HG02870 (cell line): ENCODE measurements at regions not wholly inside any gene's neighbourhood (a gene's known extent, or its start where the extent isn't known, plus 50 kb on each side); places are given as distances from the start of the nearest gene placed in this dataset.

ENCODE experiments used
- ATAC-seq: cut with Tn5 transposase; IDR thresholded peaks from one replicate; pipeline ENCODE4 v1.9.1; 2021; ENCODE audit warnings: mild to moderate bottlenecking, moderate library complexity; ENCODE audit not compliant: unreplicated experiment

DNA sequence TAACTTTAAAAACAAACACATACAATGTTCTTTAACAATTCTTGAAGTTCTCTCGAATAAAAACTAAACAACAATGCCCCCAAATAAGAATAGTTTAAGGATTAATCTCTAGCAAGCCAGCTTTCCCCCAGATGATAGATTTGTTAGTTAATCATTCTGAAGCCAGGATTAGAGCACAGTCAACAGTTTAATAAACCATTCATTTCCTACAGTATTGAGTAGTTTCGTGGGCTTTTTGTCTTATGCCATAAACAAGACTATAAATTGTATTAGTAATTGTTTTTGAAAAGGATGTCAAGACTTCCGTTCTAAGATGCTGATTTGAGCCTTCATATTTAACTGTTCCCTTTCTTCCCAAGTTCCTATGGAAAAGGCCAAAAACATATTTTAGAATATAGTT is 136.6 kb downstream of the PIK3R1 start:
- ATAC-seq: no peak

DNA sequence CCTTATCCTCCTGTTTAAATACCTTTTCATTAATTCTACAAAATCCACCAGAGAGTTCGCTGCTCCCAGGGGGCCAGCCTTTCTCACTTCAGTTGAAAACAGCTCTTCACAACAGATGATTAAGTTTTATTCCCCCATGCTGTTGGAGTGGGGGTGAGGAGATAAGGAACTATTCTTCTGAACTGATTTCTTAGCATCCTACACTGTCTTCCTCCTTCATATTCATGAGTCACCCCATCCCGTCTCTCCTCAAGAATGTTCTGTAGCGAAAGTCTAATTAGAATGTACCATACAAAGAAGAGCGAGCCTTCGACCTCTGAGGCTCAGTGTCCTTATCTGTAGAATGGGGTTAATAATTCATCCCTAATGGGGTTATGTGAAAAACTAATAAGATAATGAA is 138.0 kb downstream of the PIK3R1 start:
- no peak for ATAC-seq

DNA sequence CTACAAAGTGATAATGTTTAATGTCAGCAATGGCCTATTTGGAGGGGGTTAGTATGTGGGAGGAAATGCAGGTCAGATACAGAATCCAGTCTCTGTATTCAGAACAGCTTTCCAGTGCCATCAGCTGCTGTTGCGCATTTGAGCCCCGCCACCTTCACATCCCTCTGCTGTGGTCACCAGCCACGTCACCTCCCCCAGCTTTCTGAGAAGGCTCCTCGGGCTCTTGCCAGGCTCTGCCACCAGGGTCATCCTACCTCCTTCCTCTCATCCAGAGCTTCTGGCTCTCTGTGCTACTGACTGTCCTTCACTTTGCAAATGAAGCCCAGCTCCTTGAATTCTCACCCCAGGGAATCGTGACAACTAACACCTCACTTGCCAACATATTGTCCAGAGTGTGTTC is 138.8 kb downstream of the PIK3R1 start:
- no peak for ATAC-seq

DNA sequence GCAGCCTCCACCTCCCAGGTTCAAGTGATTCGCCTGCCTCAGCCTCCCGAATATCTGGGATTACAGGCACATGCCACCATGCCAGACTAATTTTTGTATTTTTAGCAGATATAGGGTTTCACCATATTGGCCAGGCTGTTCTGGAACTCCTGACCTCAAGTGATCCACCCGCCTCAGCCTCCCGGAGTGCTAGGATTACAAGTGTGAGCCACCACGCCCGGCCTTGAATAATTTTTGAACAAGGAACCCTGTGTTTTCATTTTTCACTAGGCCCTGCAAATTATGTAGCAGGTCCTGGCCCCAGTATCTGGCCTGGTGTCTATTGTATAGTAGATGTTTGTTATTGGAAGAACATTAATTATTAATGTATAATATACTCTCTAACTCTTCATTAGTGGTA is 140.7 kb downstream of the PIK3R1 start:
- no peak for ATAC-seq

DNA sequence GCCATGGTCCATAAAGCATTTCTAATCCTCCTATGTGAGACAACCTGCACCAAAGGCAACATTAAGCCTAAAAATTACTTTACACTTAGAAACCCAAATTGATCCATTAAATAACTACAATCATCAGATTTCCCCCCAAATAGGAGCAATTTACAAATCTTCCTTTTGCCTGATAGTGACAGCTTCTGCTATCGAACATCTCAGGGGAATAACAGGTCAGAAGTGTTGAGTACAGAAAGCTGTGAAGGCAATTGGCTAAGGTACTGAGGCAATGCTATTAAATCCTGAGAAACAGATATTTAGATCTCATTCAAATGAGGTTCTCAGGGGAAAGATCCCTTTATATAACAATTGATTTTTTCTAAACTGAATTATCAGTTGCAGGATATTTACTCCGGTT is 141.1 kb downstream of the PIK3R1 start:
- ATAC-seq: no peak

DNA sequence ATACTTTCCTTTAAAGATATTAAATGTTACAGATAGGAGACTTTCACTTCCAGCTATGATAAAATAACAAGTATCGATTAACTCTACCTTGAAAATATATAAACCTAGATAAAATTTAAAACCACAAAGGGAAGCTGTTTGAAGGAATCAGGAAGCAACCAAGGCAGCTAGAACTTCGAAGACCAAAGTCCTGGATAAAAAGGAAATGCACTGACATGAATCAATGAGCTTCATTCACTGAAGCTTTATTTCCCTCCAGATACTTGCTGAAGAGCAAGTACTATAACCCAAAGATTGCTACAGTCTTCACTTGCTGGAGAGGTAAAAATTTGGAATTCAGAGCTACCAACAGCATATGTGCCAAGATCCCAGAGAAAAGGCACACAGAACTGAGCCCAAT is 144.1 kb downstream of the PIK3R1 start:
- ATAC-seq: no peak

DNA sequence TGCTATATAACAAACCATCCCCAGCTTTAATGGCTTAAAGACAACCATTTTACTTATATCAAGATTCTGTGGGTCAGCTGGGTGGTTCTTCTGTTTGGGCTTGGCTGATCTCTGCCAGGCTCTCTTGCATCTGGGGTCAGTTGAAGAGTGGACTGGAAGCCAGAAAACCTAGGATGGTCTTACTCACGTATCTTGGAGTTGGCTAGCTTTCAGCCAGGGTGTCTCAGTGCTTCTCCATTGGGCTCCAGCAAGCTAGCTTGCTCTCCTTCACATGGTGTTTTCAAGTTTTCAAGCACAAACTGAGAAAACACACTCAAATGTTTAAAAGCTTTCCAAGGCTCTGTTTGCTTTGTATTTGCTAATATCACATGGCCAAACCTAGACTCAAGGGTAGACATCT is 146.8 kb downstream of the PIK3R1 start:
- no peak for ATAC-seq

DNA sequence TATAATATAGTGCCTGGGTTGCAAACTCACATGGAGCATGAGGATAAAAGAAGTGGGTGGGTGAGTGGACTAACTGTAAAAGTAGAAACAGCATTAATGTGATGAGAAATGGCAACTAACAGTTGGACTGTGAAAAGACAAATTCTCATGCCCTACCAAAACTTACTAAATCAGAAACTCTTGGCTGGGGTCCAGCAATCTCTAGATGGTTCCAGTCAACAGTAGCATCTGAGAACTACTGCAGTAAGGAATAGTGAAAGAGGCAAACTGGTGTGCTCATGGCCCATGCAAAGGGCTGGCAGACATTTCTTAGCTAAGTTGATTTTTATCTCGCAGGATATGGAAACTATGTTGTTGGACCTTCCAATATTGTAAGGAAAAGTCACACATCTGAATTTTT is 150.3 kb downstream of the PIK3R1 start:
- no peak for ATAC-seq

DNA sequence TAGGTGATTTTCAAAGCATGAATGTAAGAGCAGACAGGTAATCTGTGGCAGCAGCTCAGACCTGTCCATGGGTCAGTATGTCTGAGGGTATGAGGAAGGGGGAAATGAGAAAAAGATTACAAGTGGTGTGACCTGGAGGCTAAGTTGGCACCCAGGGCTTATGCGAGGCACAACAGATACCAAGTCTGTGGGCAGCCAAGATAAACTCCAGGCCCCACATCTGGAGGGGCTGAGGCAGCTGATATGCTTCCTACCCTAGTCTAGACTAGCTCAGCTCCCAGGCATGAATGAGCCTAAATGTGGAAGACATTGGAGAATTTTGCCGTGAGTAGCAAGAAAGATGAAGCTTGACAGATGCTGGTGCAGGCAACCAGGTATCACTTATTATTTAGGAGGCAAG is 151.7 kb downstream of the PIK3R1 start:
- ATAC-seq: no peak

DNA sequence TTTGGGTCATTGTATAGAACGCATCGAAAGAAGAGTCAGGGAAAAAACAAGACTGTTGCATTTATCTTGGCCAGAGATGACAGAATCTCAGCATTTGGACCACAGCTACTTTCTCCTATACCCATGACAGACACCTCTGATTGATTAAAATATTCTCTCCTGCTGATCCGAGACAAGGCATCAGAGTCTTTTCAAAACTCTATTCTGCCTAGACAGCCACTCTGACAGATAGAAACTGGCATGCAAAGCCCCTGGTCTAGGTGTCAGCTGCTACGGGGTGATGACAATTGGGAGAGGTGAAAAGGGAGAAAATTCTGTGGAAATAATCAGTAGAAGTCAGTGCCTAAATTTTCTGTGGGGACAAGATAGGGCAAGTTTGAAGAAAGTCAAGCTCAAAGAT is 152.2 kb downstream of the PIK3R1 start:
- ATAC-seq: no peak

DNA sequence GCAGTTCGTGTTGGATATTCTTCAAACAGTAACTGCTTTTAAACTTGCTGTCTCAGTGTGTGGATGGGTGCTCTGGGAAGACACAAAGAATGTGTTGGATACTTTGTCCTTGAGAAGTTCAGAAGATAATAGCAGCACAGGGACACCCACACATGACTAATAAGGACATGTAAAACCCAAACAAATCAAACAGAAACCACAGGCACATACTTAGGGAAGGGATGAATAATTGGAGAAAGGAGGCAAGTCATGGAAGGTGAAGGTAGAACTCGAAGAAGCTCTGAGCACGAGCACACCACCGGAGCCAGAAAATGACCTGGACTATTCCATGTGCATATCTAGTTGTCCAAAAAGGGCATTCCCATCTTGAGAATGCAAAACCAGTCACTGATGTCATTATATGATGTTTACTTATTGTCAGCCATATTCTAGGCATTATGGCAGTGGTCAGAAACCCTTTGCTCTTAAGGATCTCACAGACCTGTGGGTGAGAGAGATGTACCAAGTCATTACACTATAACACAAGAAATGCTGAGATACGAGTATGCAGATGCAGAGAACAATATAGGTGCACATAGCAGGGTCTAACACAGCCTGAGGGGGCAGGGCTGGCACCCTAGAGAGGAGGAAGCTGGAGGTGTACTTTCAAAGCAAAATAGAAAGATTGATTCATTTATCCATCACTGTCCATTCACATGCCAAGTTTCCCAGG is 152.9 kb downstream of the PIK3R1 start:
- ATAC-seq: no peak

DNA sequence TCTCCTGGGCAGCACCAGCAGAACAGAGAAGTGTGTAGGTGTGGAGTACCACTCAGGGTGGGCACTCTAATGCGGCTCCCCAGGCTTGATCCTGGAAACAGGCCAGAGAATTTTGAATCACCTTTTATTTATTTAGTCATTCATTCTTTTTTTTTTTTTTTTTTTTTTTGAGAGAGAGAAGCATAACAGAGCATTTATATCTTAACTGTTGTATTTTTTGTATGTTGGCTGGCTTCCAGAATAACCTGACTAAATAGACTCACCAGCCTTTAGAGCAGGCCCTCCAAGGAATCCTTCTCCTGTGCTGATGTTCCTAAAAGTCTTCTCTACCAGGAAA is 153.4 kb downstream of the PIK3R1 start:
- ATAC-seq: no peak

DNA sequence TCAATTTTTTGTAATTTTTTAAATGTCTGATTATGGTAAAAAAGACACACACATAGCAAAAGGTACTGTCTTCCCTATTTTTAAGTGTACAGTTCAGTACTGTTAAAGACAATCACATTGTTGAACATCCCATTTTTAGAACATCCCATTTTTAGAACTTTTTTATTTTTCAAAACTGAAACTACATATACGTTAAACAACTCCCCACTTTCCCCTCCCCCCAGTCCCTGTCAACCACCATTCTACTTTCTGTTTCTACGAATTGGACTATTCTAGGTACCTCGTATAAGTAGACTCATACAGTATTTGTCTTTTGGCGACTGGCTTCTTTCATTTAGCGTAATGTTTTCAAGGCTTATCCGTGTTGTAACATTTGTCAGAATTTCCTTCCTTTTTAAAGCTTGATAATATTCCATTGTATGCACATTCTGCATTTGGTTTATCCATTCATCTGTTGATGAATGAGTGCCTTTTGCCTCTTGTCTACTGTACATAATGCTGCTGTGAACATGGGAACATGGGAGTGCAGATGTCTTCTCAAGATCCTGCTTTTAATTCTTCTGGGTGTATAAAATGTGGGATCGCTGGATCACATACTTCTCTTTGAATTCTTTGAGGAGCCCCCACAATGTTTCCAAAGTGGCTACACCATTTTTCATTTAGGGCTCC is 154.0 kb downstream of the PIK3R1 start:
- ATAC-seq: peak; percentile 52

DNA sequence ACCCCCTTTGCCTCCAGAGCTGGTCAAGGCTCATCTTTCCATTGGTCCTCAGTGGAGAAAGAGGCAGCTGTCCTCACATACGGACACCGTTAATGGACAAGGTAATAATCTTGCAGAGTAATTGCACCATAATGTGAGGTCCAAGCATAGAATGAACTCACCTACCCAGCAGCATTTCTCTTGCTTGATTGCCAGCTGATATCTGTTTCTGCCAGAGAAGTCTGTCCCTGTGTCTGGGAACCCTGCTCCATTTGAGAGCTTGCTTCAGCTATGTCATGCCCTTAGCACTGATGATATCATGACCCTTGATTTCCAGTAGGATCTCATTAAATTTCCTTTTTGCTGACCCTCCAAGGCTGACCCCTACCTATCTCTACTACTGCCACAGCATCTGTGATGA is 154.6 kb downstream of the PIK3R1 start:
- no peak for ATAC-seq

DNA sequence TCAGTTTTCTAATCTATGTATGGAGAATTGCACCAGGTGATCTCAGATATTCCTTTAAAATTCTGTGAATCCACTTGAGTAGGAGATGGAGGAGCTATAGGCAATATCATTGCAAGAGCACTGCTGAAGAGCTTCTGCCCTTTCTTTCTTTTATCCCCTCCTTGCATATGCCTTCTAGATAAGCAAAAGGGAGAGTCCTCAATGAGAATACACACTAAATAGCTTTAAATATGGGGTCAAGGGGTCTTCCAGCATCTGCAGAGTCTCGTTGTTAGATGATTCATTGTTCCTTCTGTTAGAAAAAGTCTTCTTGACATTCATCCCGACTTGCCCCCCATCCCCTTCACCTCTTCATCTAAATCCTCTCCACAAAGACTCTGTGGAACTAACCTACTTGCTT is 156.1 kb downstream of the PIK3R1 start:
- ATAC-seq: no peak

DNA sequence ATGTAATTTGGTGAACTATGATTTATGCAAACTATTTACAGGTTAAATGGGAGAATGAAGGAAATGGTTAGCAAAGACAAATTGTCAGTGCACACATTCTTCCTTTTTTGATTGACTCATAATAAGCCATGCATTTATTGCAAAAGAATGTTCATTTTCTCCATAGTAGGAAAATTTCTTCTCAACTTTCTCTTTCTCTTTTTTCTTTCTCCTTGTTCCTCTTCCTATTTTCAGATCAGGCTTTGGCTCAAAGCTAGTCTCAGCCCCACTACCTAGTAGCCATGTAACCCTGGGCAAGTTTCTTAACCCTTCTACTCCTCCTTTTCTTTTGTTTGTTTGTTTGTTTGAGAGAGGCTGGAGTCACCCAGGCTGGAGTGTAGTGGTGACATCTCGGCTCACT is 156.6 kb downstream of the PIK3R1 start:
- ATAC-seq: no peak

DNA sequence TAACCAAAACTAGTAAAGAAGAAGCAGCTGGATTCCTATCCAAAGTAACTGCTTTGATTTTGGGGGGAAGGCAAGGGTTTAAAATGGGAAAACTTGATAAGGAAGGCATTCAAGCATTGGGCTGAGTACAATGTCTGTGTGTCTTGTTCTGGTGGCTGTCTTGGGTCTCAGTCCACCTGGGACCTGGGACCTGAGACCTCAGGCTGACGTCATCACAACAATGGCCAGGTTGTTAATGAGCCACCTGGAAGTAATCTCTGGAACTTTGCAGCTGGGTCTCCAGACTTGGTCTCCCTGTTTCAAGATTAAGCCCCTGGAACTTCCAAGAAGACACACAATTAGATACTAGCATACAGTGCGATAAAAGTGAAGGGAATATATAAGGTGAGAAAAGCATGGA is 157.5 kb downstream of the PIK3R1 start:
- ATAC-seq: no peak

DNA sequence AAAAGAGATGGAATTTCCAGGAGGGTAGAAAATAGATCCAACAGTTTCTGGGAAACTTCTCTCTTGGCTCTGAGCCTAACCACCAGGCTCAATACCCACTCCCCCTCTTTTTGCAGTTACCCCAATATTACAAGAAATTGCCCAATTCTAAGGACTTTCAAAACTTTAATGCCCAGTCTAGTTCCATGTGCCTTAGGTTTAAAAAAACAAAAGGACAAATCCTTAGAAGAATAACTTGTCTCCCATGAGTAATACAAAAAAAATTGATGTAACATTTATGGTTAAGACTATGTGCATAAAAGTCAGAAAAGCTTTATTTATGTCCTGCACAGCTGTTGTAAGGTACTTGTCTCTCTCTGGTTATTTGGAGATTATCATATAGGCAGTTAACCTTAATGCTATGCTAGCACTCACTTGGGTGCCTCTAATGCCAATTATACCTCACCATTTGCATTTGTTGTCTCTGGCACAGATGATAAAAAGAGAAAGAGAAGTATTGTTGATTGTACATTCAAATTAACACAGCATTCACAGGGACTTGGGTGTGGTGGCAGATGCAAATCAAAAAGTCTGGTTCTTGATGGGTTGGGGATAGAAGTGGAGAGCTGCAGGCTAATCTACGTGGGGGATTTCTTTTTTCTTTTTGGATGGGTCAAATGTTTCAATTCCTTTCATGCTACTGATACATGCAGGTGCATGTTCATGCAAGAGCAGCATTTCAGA is 159.4 kb downstream of the PIK3R1 start:
- ATAC-seq: no peak

DNA sequence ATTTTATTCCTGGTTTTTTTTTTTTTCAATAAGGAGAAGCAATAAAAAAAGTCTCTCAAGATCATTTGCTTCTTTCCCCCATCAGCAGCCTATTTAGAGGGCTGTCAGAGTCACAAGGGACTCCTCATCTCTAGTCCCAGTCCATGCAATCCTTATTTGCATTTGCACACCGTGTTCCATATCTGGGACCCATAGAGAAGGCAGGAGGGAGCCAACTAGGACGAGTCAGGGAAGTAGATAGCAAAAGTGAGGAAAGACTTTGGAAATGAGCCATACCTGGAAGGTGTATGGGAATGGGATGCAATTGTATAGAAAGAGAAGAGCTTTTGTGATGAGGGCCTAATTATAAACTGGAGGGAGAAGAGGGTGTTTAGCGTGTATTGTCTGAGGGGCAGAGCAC is 160.0 kb downstream of the PIK3R1 start:
- ATAC-seq: no peak

DNA sequence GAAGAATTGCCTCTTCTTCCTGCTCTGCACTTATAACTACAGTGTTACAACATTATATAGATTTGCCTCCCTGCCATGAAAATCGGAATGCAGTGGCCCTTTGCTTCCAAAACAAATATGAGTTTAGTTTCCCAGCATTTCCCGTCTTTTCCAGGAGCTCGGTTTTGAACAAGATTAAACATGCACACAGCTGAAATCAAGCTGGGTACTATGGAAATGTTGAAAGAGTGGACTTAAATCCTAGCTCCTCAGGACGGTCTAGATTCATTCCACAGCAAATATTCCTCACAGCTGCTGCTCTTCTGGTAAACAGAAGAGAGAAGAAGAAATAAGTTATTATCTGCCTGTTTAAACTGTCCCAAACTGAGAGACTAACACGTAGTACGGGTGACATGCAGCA is 161.4 kb downstream of the PIK3R1 start:
- ATAC-seq: no peak

DNA sequence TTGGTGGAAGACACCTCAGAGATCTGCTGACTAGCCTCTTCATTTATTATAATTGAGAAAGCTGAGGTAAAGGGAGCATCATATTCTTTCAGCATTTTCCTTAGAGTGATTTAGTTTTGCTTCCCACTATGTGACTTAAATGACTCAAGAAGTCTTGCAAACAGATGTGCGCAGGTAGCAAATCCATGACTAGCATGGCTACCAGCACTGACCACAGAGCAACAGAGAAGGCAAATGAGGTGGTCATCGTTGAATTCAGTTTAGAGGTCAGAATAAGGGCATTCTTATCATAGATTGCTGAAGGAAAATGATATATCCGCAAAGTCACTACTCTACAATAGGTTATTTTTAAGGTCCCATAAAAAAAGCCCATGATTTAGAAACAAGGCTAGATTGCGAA is 162.2 kb downstream of the PIK3R1 start:
- ATAC-seq: peak; percentile 50

DNA sequence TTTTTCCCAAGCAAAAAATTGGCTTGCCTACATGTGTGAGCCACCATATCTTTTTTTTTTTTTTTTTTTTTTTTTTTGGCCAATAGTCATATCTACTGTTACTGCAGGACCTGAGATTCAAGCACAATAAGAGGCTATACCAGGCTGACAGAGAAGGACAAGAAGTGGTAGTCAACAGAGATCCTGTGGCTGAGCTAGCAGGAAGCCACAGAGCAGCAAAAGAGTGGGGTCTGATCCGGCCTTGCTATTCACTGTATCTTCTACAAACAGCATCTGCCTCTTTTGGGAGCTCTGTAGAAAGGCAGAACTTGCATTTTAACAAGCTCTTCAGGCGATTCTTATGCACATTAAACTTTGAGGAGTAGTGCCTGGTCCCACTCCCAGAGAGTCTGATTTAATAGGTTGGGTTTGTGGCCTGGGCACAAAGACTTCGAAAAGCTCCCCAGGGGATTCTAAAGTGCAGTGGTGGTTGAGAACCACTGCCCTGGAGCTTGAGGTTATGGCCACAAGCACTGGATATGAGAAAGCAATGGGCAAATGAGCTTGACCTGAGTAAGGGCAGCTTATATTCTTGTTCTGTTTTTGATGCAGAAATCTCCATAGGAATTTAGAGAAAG is 162.8 kb downstream of the PIK3R1 start:
- ATAC-seq: peak; percentile 68
